Trophoblast cell (in vitro differentiated cells and primary cell): ENCODE measurements at regions not wholly inside any gene's neighbourhood (a gene's known extent, or its start where the extent isn't known, plus 50 kb on each side); places are given as distances from the start of the nearest gene placed in this dataset.
"Not testable (repeated sequence)": the region's sequence is repeated elsewhere in the genome, so short reads cannot be mapped to it uniquely, and the experiment has no call there.

Experiments used
- DNase-seq, 2 donors: peaks; one replicate each; pipeline ENCODE4 v3.0.0-alpha.2; 2016
- H2AFZ ChIP-seq: 2 replicates; pipeline ENCODE4 v1.6.1; 2013; ENCODE audit warnings: low read length, moderate library complexity, mild to moderate bottlenecking; ENCODE audit not compliant: insufficient read depth, poor library complexity
- H2AK5ac ChIP-seq: 2 replicates; pipeline ENCODE4 v1.6.1; 2013; ENCODE audit warnings: mild to moderate bottlenecking, low read length
- H2BK120ac ChIP-seq: 2 replicates; pipeline ENCODE4 v1.6.1; 2013; ENCODE audit warnings: low read length, mild to moderate bottlenecking, moderate library complexity; ENCODE audit not compliant: insufficient read depth, poor library complexity
- H2BK12ac ChIP-seq: 2 replicates; pipeline ENCODE4 v1.6.1; 2013; ENCODE audit warnings: mild to moderate bottlenecking, low read length, moderate library complexity
- H2BK5ac ChIP-seq: 2 replicates; pipeline ENCODE4 v1.6.1; 2013; ENCODE audit warnings: low read length, low read depth, moderate library complexity, mild to moderate bottlenecking; ENCODE audit not compliant: poor library complexity
- H3K14ac ChIP-seq: 2 replicates; pipeline ENCODE4 v1.6.1; 2013; ENCODE audit warnings: mild to moderate bottlenecking, low read length
- H3K18ac ChIP-seq: 2 replicates; pipeline ENCODE4 v1.6.1; 2013; ENCODE audit warnings: mild to moderate bottlenecking, low read length
- H3K23ac ChIP-seq: 2 replicates; pipeline ENCODE4 v1.6.1; 2013; ENCODE audit warnings: low read length
- H3K27ac ChIP-seq: 2 replicates; pipeline ENCODE4 v1.5.1; 2013; ENCODE audit warnings: low read depth, mild to moderate bottlenecking, inconsistent platforms, low read length, moderate library complexity
- H3K27me3 ChIP-seq: 2 replicates; pipeline ENCODE4 v1.6.1; 2013; ENCODE audit warnings: inconsistent platforms, mild to moderate bottlenecking, low read length, moderate library complexity; ENCODE audit not compliant: insufficient read depth
- H3K36me3 ChIP-seq, 2 experiments: 1 replicate in 1 of 2; 2 replicates in 1 of 2; pipeline ENCODE4 v1.6.1; 2013; ENCODE audit warnings: low read length in 2 of 2, mild to moderate bottlenecking in 2 of 2, moderate library complexity in 1 of 2; ENCODE audit not compliant: insufficient read depth in 2 of 2, control insufficient read depth in 1 of 2
- H3K4ac ChIP-seq: 2 replicates; pipeline ENCODE4 v1.6.1; 2013; ENCODE audit warnings: low read depth, mild to moderate bottlenecking, low read length, moderate library complexity
- H3K4me1 ChIP-seq, 2 experiments: 1 replicate in 1 of 2; 2 replicates in 1 of 2; pipeline ENCODE4 v1.6.1; 2013; ENCODE audit warnings: low read length in 2 of 2, mild to moderate bottlenecking in 2 of 2, moderate library complexity in 1 of 2; ENCODE audit not compliant: insufficient read depth in 2 of 2, control insufficient read depth in 1 of 2
- H3K4me2 ChIP-seq: 2 replicates; pipeline ENCODE4 v1.6.1; 2013; ENCODE audit warnings: inconsistent platforms, mild to moderate bottlenecking, low read length, moderate library complexity
- H3K4me3 ChIP-seq: 2 replicates; pipeline ENCODE4 v1.5.1; 2013; ENCODE audit warnings: mild to moderate bottlenecking, low read depth, low read length, inconsistent platforms
- H3K79me1 ChIP-seq: one replicate; pipeline ENCODE4 v1.6.1; 2013; ENCODE audit warnings: low read length
- H3K79me2 ChIP-seq: 2 replicates; pipeline ENCODE4 v1.6.1; 2013; ENCODE audit warnings: low read length, mild to moderate bottlenecking; ENCODE audit not compliant: control insufficient read depth, insufficient read depth, poor library complexity
- H3K9ac ChIP-seq: 2 replicates; pipeline ENCODE4 v1.6.1; 2013; ENCODE audit warnings: mild to moderate bottlenecking, low read length
- H3K9me3 ChIP-seq: 2 replicates; pipeline ENCODE4 v1.6.1; 2013; ENCODE audit warnings: low read depth, mild to moderate bottlenecking, control low read depth, inconsistent platforms, low read length; ENCODE audit not compliant: insufficient read depth
- H4K12ac ChIP-seq: 2 replicates; pipeline ENCODE4 v1.6.1; 2013; ENCODE audit warnings: low read depth, mild to moderate bottlenecking, low read length, moderate library complexity
- H4K8ac ChIP-seq: 2 replicates; pipeline ENCODE4 v1.6.1; 2013; ENCODE audit warnings: low read depth, mild to moderate bottlenecking, low read length, moderate library complexity
- H4K91ac ChIP-seq: one replicate; pipeline ENCODE4 v1.6.1; 2013; ENCODE audit warnings: low read depth, mild to moderate bottlenecking, low read length, moderate library complexity
- WGBS: extraction: QIAGEN DNeasy Blood & Tissue Kit; methylation state at CpG from one replicate; pipeline ENCODE4 v1.1.7; 2013; ENCODE audit warnings: missing lambda C conversion rate; ENCODE audit not compliant: insufficient read length, insufficient coverage; ENCODE audit errors: extremely low coverage; 5-methylcytosine and 5-hydroxymethylcytosine counted together

DNA sequence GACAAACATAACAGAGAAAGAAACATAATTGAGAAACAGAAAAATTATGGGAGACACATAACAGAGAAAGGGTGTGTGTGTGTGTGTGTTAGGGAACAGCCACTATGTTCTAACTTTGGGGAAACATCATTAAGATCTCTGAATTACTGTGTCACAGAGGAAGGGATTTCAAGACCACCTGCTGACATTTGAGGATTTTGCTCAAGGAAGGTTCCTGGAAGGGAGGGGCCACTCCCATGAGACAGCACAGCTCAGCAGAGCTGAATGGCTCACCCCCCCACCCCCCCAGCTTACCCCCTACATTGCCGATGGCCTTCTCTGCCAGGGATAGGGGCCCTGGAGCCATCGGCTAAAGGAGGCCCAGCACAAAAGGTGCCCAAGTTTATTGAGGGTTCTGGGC lies 124.6 kb upstream of the ZNF469 start:
- H3K9me3 ChIP-seq, H2BK120ac ChIP-seq, H3K9ac ChIP-seq, H2AK5ac ChIP-seq, H3K23ac ChIP-seq, H3K36me3 ChIP-seq, H3K79me2 ChIP-seq, H3K4me2 ChIP-seq, H4K8ac ChIP-seq, DNase-seq, H3K18ac ChIP-seq, H3K27ac ChIP-seq, H4K91ac ChIP-seq, H2AFZ ChIP-seq, H3K27me3 ChIP-seq, H3K4ac ChIP-seq, H4K12ac ChIP-seq, H3K4me3 ChIP-seq: not testable (repeated sequence)
- H3K79me1 ChIP-seq, result peaks cover 13% of the 10 kb centered on the region
- H3K4me1 ChIP-seq, result peaks cover 15 to 21% of the 10 kb centered on the region in 2 experiments
- peak overlapping the region; percentile 26 for H2BK5ac ChIP-seq
- H2BK12ac ChIP-seq, result peak overlapping the region; percentile 79
- H3K14ac ChIP-seq, result peak overlapping the region; percentile 37
- no CpG with 5 or more reads among the region's 2 CpGs for WGBS

DNA sequence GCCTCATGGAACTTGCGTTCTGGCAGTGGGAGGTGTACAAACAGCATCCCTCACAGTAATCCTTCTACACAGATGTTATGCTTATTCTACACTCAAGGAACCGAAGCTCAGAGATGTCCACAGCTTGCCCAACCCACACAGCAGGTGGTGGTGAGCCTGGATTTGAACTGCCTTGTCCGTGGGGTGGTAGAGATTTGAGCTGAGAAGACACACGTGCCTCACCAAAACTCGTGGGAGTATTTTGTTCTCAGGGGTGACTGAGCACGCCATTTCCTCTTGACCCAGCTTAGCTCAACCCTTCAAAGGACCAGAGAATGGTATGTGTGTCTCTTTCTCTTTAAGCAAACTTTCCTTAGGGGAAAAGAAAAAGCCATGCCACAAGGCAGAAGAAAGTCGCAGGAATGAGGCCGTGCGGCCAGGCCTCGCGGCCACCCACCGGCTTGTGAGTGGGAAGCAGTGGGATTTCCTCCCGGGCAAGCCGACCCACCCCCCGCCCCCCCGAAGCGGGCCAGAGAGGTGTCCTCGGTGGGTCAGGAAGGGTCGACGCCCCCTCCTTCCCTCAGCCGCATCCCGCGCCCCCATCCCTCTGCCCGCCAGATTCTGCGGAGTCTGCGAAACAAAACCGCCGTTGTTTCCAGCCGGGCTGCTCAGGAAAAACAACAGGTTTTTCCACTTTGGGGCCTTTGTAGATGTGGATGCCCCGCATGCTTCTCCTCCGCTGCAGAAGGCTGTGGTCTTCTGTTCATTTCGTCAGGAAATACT lies 123.8 kb upstream of the ZNF469 start:
- not testable (repeated sequence) for H3K18ac ChIP-seq, H2AFZ ChIP-seq, H3K9me3 ChIP-seq, H3K9ac ChIP-seq, H3K4ac ChIP-seq, H3K27me3 ChIP-seq, H3K79me2 ChIP-seq, H4K12ac ChIP-seq, H2AK5ac ChIP-seq, H3K36me3 ChIP-seq, H3K4me3 ChIP-seq, H3K23ac ChIP-seq
- Histone ChIP-seq H2BK120ac (peak overlapping the region; percentile 92), H2BK12ac (peak overlapping the region; percentile 79), H3K4me1 (peaks cover 15 to 22% of the 10 kb centered on the region in 2 experiments), H2BK5ac (peak overlapping the region; percentile 64), H4K8ac (peak overlapping the region; percentile 66), H3K4me2 (peak overlapping the region; percentile 44), H3K27ac (peak overlapping the region; percentile 93), H3K14ac (peak overlapping the region; percentile 76), H4K91ac (peak overlapping the region; percentile 81), H3K79me1 (peaks cover 17% of the 10 kb centered on the region)
- no CpG with 5 or more reads among the region's 32 CpGs for WGBS
- peak in 1 of 2 donors; percentile 61 for DNase-seq

DNA sequence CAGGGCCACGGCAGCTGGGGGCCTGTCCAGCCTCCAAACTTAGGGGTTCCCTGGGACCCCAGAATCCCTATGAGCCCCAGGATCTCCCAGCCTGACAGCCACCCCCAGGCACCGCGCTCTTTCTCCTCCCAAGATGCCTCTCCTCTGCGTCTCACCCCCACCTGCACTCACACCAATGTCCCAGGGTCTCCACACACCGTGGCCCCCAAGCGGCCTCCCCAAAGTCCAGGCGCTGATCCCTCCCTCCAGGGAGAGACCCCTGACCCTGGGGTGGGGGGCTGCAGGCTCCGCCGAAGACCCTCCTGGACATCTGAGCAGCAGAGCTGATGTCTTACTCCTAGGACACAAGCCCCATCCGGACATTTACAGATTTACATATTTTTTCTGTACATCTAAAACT lies 123.2 kb upstream of the ZNF469 start:
- peak overlapping the region; percentile 49 for H2AK5ac ChIP-seq
- not testable (repeated sequence) for H3K9me3 ChIP-seq, H3K9ac ChIP-seq, H3K4me2 ChIP-seq, H3K79me2 ChIP-seq, H3K27me3 ChIP-seq, H3K23ac ChIP-seq, H3K4me3 ChIP-seq, H3K18ac ChIP-seq, DNase-seq, H3K36me3 ChIP-seq
- peaks cover 21% of the 10 kb centered on the region for H3K79me1 ChIP-seq
- H3K4me1 ChIP-seq, result peaks cover 17 to 25% of the 10 kb centered on the region in 2 experiments
- peak overlapping the region; percentile 76 for H3K14ac ChIP-seq
- H4K91ac ChIP-seq, result peak overlapping the region; percentile 94
- peak overlapping the region; percentile 52 for H2BK12ac ChIP-seq
- H2BK120ac ChIP-seq, result peak overlapping the region; percentile 67
- H2AFZ ChIP-seq, result peak overlapping the region; percentile 30
- H3K4ac ChIP-seq, result peak overlapping the region; percentile 5
- peak overlapping the region; percentile 66 for H4K8ac ChIP-seq
- WGBS, result no CpG with 5 or more reads among the region's 10 CpGs
- peak overlapping the region; percentile 5 for H4K12ac ChIP-seq
- peak overlapping the region; percentile 83 for H2BK5ac ChIP-seq
- H3K27ac ChIP-seq, result peak overlapping the region; percentile 70

DNA sequence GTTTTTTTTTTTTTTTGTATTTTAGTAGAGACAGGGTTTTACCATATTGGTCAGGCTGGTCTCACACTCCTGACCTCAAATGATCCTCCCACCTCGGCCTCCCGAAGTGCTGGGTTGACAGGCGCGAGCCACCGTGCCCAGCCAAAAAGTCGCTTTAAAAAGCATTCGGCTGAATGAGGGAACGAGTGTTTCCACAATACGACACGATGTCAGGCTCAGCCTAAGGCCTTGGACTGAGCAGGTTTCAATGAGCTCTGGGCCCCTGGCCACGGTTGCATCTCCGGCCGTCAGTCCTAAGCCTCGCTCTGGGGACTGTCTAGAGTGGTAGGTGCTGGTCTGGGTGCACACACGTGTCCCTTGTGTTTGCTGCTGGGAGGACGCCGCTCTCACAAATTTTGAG lies 122.6 kb upstream of the ZNF469 start:
- H4K12ac ChIP-seq, H3K4ac ChIP-seq, H3K18ac ChIP-seq, H3K23ac ChIP-seq, H2AFZ ChIP-seq, H3K79me2 ChIP-seq, H3K9me3 ChIP-seq, DNase-seq, H3K9ac ChIP-seq, H3K4me3 ChIP-seq, H3K4me2 ChIP-seq, H3K36me3 ChIP-seq, H2BK5ac ChIP-seq, H3K27ac ChIP-seq, H2BK120ac ChIP-seq, H4K8ac ChIP-seq, H3K27me3 ChIP-seq: not testable (repeated sequence)
- Histone ChIP-seq H4K91ac (peak overlapping the region; percentile 4), H3K14ac (peak overlapping the region; percentile 0), H3K4me1 (peaks cover 20 to 29% of the 10 kb centered on the region in 2 experiments), H2AK5ac (peak overlapping the region; percentile 6), H3K79me1 (peaks cover 25% of the 10 kb centered on the region), H2BK12ac (peak overlapping the region; percentile 4)
- WGBS, result no CpG with 5 or more reads among the region's 17 CpGs
